ENCODE measurements at regions not wholly inside any gene's neighbourhood (a gene's known extent, or its start where the extent isn't known, plus 50 kb on each side); places are given as distances from the start of the nearest gene placed in this dataset.

DNA sequence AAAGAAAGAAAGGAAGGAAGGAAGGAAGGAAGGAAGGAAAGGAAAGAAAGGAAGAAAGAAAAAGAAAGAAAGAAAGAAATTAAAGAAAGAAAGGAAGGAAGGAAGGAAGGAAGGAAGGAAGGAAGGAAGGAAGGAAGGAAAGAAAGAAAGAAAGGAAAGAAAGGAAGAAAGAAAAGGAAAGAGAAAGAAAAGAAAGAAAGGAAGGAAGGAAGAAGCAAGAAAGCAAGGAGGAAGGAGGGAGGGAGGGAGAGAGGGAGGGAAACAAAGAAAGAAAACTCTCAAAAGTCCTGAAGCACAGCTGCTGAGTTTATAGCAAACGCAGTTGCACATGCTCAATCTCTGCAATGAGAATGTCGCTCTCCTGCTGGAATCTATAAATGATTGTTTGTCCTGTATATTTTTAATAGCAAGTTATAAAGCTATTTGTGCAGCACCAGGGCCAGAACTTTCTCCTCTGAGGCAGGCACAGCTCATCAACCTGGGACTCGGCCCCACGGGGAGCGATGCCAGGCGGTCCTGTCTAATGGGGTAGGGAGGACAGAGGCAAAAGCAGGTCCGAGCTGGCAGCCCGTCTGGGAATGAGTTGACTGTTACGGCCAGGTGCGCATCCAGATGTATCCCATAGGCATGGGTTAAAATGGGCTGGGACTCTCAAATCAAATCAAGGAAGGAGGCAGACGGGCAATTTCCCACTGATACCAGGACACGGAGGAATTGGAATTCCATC is 118.0 kb upstream of the PFKP start:
- DNase-seq, result no peak

DNA sequence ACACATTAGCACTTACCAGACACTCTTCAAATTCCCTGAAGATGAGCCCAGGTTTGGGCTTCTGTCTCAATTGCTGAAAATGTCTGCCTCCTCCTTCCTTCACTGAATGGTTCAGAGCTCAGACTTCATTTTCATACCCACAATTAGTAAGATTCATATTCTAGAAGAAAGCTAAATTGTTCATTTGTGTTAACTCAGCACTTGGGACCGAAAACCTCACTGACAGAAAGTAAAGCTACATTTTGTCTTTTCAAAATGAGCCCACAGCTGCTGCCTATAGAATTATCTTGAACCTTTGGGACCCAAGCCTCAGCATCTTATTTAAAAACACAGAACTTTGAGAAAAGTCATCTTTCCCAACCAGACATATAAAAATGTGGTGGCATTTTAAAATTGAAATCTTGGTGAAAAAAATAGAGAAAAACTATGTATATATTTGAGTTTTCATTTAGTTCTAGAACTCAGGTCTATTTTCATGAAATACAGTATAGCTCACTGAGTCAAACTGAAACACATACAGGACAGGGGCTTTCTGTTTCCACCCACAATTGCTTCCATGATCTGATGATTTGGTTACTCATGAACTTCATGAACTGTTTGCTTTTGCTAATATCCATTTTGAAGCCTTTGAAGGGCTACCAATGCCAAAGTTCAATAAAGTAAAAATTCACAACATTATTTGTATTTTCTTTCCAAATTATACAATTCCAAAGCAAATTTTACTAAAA is 119.1 kb upstream of the PFKP start:
- no peak for DNase-seq

DNA sequence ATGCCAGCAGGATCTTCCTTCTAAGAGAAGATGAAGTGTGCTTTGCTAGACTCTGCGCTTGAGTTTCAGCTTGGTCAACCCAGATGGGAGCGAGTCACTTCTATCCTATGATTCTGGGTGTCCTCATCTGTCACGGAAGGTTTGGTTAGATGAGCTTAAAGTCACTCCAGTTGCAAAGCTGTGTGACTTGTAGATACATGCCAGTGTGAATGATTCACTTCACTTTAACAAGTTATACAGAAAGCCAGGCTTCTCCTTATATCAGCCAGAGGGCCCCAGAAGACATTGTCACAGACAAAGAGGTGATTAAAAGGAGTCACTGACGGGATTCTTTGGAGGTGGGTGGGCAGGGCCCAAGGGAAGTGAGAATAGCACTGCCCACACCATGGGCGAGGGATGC is 122.6 kb upstream of the PFKP start:
- no peak for DNase-seq

DNA sequence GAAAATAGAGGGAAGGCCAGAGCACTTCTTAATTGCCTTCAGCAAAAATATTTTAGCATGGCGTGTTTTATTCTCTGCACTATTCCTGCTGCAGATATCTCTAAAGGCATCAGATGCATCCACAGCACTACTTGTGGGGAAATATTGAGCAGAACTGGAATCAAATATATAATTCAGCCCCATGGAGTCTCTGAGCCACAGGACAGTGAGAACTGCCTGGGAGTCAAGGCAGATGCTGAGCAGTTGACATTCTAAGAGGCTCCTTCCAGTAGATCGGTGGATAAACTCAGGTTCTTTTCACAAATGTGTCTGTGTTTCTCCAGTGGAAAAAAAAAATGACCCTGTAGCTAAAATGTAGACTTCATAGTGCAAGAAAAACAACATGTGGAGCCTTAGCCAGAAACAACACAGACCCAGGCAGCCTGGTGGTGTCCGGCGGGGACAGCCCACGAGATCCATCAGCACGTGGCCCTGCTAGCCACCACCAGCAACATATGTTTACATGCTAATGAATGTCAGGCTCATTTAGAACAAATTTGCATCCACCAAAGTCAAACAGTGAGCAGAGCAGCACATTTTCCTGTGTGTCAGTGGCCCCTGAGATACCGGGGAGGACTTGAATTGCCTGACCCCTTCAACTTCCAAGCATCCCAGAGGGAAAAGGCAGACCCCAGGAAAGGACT is 123.3 kb upstream of the PFKP start:
- DNase-seq, result no peak

DNA sequence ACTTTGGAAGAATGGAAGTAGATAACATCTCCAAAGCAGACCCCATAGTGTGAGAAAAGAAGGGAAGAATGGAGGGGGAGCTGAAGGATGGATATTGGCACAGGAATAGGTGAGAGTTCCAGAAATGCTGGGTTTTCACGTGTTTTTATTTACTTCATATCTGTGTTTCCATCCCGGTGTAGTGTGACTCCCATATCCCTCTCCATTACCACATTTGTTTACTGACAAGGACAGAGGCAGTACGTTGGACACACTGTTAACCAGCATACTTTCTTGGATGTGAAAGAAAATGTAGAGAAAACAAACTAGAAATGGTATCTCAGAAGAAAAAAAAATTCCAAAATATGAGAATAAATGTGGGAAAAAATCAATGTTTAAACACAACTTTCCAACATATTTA is 124.4 kb upstream of the PFKP start:
- no peak for DNase-seq

DNA sequence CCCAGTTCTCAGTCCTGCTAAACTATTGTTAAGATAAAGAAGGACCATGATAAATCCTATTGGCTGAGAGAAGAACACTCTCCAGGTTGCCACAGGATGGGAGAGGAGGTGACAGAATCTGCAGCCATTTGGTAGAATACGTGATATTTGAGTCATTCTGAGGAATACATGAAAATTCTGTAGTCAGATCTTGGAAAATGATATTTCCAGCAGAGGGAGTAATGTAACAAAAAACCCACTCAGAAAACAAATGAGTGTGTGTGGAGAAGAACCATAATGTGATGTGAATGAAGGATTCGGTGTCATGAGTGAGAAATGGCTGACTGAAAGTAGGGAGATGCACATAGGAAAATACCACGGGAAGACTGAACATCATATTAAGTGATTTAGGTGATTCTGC is 128.5 kb upstream of the PFKP start:
- DNase-seq, result no peak

DNA sequence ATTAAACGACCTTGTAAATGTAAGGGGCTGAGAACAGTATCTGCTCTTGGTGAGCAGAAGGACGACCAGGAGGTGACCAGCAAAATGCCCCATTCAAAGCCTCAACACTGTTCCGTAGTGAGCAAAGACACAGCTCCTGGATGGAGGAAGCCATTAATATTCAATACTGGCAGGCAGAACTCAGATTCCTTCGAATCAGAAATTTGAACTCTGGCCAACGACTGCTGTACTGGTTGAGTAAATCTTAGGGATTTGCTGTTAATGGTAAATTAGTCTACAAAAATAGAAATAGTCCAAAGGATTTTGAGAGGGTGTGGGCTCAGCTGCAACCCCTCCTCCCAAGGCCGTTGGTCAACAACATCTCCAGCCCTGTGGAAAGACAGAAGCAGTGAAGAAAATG is 130.5 kb upstream of the PFKP start:
- no peak for DNase-seq

DNA sequence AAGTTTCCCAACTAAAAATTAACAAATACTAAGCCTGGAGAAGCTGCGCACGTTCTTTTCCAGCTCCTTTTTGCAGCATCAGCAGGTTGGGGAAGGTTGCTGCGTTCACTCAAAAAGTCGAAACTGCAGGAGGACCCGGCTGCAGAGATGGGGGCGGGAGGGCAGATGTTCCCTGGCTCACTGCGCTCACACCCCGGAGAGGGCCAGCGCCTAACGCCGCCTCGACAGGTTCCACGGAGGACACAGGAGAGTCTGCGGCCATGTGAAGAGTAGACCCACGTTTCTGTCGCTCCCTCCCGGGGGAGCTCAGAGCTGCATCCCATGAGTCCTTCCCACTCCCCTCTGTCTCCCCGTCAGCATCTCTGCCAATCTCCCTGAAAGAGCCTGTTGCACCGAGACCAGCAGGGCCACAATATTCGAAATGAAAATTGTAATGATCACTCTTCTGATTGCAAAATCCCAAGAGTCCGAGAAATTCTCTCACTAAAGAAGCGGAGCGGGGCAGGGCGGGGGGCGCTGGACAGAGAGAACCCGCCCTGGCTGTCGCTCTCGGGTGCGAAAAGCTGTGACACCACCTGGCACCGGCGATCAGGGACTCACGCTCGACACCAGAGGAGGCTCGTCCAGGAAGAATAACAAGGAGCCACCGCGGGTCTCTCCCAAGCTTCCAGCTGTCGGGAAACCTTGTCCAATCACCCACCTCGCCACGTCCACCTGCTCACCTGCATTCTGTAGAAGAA is 131.5 kb upstream of the PFKP start:
- DNase-seq, result no peak

DNA sequence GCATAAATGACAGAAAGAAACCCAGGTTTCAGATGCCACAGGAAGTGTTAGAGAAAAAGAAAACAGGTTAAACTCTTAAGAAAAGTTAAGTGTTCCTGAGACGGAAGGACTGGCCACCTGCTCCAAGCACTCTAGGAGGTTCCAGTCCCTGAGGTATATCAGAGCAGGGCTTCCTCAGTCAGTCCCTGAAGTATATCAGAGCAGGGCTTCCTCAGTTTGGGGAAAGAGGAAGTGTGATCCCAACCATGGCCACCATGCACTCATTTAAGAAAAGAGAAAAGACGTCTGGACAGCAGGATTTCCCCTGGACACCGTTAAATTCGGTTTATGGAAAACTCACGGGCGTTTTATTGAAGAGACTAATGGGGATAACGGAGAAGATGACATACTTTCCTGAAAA is 133.4 kb upstream of the PFKP start:
- no peak for DNase-seq

DNA sequence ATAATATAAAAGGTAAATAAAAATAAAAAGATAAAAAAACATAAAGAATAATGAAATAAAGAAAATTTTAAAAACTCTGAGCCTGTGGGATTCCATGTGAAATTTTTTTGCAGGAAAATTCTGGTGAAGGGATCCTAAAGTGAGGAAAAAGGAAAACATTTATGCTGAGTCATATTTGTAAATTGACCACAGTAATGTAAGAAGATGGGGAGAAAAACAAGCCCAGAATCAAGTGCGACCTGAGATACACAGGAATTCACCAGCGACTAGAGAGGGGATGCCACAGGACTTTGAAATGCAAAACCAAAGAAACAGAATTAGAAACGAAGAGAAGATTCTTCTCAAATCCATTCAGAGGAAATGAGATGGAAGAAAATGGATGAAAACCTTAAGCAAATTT is 133.8 kb upstream of the PFKP start:
- no peak for DNase-seq

DNA sequence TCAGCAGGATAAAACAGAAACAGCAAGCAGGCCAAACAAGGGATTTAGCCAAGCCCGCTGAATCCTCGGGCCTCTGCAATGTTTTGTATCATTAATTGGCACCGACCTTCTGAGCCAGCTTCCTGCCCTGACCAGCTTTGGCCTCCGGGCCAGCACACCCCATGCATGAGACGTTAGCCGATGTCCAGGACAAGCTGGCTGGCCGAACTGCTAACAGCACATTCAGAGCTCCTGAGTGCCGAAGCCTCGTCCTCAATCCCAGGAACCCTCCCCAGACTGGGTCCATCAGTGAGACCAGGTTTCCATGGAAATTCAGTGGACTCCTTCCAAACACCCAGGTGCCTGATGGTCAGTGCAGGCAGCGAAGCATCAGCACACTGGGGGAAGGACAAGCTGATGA is 134.3 kb upstream of the PFKP start:
- DNase-seq, result no peak

DNA sequence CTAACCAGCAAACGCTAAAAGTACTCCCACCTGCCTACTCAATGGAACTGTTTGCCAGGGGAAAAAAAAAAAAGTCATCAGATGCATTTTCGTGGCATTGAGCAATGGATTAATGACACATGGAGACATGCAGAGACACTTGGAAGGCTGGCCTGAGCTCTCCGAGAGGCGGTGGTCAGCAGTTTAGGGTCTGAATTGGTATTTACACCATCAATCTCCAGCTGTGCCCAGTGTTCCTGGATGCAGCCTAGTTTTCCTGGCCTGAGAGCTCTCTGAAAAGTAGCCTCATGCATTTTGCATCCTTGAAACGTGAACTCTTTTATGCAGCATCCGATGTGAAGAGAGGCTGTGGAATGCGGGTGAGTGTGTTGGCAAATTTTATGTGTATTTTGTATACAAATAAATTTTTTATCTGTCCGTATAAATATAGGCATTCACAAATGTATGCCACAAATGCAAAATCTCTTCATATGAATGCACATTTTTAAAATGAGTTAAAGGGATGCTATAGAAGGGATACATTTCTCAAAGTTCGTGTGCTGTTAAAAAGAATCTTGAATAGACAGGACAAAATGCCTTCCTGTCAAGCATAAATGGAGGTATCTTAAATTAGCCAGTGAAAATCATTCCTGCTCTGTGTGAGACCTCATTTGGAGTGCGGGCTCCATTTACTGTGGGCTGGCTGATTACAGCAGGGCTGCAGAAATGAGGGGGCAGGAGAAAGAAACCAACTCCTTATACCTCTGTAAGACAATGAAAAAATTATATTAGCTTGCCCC is 137.7 kb upstream of the PFKP start:
- DNase-seq, result no peak

DNA sequence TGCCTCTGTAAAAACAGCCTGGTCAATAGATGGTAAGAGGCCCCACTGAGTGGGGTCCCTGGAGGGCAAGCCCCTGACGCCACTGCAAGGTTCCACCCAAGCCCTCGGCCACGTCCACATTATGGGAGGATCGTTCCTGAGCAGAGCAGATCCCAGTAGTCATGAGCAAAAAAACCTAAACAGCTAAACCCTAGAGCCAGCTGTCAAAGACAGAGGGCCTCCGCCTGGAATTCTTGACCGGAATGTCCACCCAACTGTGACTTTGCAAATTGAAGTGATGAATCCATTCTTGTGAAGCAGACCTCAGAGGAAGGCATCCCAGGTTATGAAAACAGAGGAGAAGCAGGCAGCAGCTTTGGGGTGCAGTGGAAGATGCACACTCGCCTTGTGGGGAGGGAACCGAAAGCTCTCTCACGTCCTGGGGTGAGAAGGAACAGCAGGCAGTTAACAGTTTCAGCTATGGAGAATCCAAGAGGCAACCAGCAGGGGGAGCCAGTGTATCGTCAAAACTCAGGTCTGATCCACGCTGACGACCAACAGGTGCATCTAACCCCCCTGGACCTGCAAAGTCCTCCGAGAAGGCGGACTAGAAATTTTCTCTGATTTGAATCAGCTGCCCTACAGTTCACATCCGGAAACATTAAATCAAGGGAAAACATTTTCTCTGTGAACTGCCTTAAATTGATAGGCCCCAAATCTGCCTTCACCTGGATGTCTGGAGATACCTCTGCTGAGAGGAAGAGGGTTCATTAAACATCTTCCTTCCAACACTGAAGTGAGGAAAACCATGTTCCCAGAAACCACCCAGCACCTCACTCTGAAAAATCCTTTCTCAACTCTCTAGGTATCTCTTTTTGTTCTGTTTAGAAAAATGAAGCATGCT is 139.1 kb upstream of the PFKP start:
- peak; percentile 20 for DNase-seq

DNA sequence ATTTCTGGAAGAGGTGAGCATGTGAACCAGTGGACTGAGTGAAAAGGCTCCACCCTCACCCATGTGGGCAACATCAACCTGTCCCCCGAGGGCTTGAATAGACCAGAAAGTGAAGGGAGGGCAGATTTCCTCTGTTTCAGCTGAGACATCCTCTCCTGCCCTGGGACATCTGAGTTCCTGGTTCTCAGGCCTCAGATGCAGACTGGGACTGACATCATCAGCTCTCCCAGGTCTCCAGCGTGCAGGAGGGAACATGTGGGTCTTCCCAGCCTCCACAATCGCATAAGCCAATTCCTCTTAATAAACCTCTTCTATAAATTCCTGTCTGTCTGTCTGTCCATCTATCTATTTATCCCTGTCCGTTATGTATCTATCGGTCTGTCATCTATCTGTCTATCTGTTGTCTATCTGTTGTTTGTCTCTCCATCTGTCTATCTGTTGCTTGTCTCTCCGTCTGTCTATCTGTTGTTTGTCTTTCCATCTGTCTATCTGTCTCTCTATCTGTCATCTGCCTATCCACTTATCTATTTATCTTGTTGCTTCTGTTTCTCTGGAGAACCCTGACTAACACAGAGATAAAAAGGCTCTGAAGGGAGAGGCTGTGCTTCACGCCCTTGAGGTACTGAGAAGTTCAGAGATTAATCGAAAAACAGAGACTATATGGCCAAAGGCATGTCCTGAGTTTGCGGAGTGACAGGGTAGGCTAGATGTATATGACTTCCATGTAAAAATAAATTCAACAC is 140.3 kb upstream of the PFKP start:
- DNase-seq, result no peak

DNA sequence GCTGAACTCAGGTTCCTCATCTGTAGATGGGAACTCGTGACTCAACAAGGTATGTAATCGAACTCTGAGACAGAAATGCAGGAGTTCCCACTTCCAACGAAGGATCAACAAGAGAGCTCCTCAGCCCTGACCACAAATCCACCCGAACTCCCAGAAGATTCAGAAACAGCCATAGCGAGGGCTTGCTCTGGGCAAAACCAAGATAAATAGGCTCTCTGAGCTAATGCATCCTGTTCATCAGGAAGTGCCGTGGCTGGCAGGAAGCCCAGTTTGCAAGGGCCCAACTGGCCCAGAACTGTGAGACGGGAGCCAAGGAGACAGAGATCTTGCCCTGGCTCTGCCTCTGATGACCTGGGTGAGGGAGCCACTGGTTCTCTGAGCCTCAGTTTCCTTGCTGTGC is 141.7 kb upstream of the PFKP start:
- peak; percentile 53 for DNase-seq

DNA sequence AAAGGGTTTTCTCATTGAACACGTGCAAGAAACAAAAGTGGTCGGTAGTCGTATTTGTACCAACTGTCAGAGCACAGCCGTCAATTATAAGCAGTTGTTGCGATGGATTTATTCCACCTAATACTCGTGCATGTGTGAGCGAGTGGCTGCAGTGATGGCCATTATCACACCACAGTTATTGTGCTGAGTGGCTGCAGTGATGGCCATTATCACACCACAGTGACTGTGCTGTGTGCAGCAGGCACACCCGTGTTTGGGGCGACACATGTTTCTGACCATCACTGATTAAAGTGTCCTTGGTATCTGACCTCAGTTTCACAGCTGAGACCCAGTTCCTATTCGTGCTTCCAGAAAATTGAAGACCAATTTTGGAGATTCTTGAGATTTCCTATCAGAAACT is 142.9 kb upstream of the PFKP start:
- DNase-seq, result no peak

DNA sequence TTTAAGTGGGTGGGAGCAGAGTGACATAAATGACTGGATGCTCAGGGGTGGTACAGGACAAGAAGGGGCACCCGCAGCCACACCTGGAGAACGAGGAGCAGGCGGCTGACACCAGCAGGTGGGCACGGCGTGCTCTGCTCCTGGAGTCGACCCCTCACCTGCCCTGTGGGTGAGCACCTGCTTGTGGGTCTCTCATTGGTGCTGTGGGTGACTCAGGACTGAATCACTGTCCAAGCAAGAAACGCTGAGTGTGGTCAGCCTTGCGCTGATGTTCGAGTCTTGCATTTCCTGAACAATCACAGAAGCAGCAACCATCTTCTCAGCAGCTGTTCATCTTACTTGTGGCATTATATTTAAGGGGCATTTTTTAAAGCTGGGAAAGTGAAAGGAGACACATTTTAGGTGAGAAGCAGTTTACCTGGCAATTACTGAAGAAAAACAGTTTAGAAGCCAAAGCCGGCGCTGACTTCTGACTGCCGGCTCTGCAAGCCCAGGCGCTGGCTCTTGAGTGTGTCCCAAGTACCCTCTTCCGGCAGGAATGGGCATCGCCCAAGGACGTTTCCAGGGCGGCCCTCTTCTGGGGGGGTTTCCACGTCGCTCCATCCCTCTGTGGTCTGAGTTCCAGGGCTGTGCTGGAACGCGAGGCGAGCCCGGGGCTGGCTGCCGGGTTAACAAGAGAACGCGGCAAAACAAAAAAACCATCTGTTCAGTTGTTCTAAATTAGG is 145.2 kb upstream of the PFKP start:
- DNase-seq, result no peak

DNA sequence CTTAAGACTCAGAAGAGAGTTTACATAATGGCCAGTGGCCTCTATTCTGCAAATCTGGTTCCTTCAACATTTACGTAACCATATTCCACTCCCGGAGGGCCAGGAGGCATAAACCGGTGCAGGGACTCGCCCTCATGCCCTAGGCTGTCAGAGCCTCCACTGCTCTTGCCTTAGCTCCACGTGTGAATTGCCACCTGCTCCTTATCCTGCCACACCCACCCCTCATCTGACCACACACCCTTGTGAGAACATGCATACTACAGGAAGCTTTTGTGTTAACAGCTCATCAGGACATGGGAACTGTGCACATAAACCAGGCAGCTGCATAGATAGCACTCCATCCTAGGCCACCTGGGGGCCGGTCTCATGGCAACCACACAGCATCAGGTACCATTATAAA is 146.7 kb upstream of the PFKP start:
- DNase-seq, result peak; percentile 85

DNA sequence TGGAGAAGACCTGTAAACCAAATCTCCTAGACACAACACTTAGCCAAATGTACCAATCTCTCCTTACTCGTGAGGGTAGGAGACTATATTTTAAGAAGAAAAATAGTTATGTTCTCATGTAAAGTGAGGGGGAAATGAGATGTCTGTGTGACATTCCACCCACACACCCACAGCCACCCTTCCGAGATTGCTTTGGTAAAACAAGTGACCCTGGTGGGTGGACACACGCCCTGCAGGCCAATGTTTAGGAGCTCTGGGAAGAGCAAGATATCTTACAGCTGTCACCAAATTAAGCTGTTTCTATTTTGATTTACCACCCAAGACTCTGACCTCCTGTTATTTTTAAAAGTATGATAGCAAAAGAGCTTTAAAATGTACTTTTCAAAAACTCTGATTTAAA is 147.2 kb upstream of the PFKP start:
- DNase-seq, result no peak

DNA sequence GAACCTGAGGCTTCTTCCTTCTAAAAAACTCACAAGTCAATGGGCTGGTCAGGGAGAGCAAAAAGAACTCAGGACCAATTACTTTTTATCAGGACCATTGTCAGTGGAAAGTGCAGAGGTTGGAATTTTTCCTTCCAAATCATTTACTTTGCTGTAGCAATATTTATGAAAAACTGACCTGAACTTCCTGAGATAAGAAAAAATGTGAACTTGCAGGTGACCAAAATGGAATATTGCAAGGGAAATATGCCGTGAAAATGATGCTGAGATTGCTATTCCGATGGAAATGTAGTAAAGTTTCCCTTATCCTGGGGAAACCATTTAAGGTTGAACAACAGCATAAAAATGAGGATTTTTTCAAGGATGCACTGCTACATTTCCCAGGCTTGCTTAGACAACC is 148.3 kb upstream of the PFKP start:
- DNase-seq, result no peak

Data from NCI-H187 treated with DMSO at 0.1 percent for 48 hours (cell line).